Esophagus squamous epithelium (tissue), 5 donors: ENCODE measurements at regions not wholly inside any gene's neighbourhood (a gene's known extent, or its start where the extent isn't known, plus 50 kb on each side); places are given as distances from the start of the nearest gene placed in this dataset.

ENCODE experiments used
- DNase-seq: peaks from one replicate; lab custom pipeline; 2025; lab: John Stamatoyannopoulos, UW
- H3K27ac ChIP-seq, 4 donors: fragments of 200-600 bp; sonication (generic); one replicate each; pipeline ENCODE4 v1.5.1; 2016 to 2019; ENCODE audit warnings: mild to moderate bottlenecking in 1 of 4
- H3K27me3 ChIP-seq, 4 donors: fragments of 200-600 bp; sonication (generic); 1 replicate in 3 of 4; 2 replicates in 1 of 4; pipeline versions ENCODE4 v1.5.1 to v1.6.0; 2017 to 2021; ENCODE audit warnings: antibody characterized with exemption in 1 of 4
- H3K36me3 ChIP-seq, 3 donors: fragments of 200-600 bp; sonication (generic); one replicate each; pipeline ENCODE4 v1.5.1; 2016 to 2019
- H3K4me1 ChIP-seq, 3 donors: fragments of 200-600 bp; sonication (generic); one replicate each; pipeline ENCODE4 v1.5.1; 2017 to 2019
- H3K4me3 ChIP-seq, 4 donors: fragments of 200-600 bp; sonication (generic); 1 replicate in 3 of 4; 2 replicates in 1 of 4; pipeline ENCODE4 v1.5.1; 2016 to 2019; ENCODE audit warnings: mild to moderate bottlenecking in 2 of 4, moderate library complexity in 1 of 4
- H3K9me3 ChIP-seq, 3 donors: fragments of 200-600 bp; sonication (generic); one replicate each; pipeline ENCODE4 v1.5.1; 2016 to 2019
- POLR2A ChIP-seq, 4 donors: fragments of 450-650 bp; IDR thresholded peaks; one replicate each; pipeline ENCODE4 v1.6.1; 2017; ENCODE audit warnings: antibody characterized with exemption in 4 of 4, mild to moderate bottlenecking in 4 of 4, moderate library complexity in 3 of 4
- WGBS, 2 donors: methylation state at CpG; one replicate each; pipeline ENCODE4 v1.1.5; 2018; 5-methylcytosine and 5-hydroxymethylcytosine counted together
- intact Hi-C: fragments of 100-400 bp; cut with DNase I; formaldehyde crosslinking; loops from one replicate; pipeline ENCODE4 v1.15.0; 2022
- TF ChIP-seq, protein P1 (sequence below), 6 experiments: fragments of 450-650 bp in 4 of 6; fragments of 200-600 bp in 2 of 6; sonication (generic) in 2 of 6; IDR thresholded peaks; one replicate each; pipeline ENCODE4 v1.5.1; 2016 to 2019; ENCODE audit warnings: antibody characterized with exemption in 6 of 6, mild to moderate bottlenecking in 4 of 6, moderate library complexity in 4 of 6
- donor health status: DM: yes; HTN: yes; CAD: no.

DNA sequence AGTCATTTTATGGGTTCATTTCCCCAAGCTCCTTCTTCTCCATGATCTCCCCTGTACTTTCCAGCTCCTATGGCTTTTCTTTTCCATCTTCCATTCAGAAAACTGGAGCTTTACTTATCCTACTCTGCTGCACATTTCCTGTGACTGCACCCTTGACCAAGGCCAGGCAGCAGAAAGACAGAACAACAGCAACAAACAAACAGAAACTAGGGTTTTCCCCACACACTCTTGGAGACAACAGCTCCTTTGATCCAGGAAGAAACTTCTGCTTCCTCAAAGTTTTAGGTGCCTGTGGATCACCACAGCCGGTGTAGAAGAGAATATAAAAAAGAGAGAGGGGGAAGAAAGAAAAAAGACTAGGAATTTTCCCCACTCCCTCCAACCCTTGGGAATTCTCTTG lies 342.3 kb upstream of the CFAP20DC start:
- intact Hi-C loops: no loop called here

DNA sequence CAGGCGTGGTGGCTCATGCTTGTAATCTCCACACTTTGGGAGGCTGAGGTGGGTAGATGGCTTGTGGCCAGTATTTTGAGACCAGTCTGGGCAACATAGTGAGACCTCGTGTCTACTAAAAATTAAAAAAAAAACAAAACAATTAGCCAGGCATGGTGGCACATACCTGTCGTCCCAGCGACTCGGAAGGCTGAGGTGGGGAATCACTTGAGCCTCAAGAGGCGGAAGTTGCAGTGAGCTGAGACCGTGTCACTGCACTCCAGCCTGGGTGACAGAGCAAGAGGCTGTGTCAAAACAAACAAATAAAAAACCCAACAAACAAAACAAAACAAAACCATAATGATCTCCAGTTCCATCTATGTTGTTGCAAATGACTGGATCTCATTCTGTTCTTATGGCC lies 341.3 kb upstream of the CFAP20DC start:
- TF ChIP-seq, protein P1, sequence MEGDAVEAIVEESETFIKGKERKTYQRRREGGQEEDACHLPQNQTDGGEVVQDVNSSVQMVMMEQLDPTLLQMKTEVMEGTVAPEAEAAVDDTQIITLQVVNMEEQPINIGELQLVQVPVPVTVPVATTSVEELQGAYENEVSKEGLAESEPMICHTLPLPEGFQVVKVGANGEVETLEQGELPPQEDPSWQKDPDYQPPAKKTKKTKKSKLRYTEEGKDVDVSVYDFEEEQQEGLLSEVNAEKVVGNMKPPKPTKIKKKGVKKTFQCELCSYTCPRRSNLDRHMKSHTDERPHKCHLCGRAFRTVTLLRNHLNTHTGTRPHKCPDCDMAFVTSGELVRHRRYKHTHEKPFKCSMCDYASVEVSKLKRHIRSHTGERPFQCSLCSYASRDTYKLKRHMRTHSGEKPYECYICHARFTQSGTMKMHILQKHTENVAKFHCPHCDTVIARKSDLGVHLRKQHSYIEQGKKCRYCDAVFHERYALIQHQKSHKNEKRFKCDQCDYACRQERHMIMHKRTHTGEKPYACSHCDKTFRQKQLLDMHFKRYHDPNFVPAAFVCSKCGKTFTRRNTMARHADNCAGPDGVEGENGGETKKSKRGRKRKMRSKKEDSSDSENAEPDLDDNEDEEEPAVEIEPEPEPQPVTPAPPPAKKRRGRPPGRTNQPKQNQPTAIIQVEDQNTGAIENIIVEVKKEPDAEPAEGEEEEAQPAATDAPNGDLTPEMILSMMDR (IDR thresholded peaks at IDR 0.05): no peak
- TF ChIP-seq POLR2A (IDR thresholded peaks at IDR 0.05): no peak
- WGBS, 2 donors: 82 to 93% methylated on average over 6 to 7 of the region's 7 CpGs
- H3K4me1 ChIP-seq: no peaks in the 10 kb centered on the region
- H3K36me3 ChIP-seq: no peaks in the 10 kb centered on the region
- no peak for DNase-seq
- no peak overlapping the region for H3K4me3 ChIP-seq
- H3K9me3 ChIP-seq: no peaks in the 10 kb centered on the region
- no peaks in the 10 kb centered on the region for H3K27me3 ChIP-seq
- no peak overlapping the region for H3K27ac ChIP-seq
- intact Hi-C loops: no loop called here

More for the DNA sequence above, 342.3 kb upstream of the CFAP20DC start:
- 89 to 91% methylated on average over 1 of the region's 1 CpG for WGBS, 2 donors
- H3K27me3 ChIP-seq: no peaks in the 10 kb centered on the region
- no peaks in the 10 kb centered on the region for H3K9me3 ChIP-seq
- no peak for DNase-seq
- no peaks in the 10 kb centered on the region for H3K36me3 ChIP-seq
- TF ChIP-seq POLR2A (IDR thresholded peaks at IDR 0.05): no peak
- TF ChIP-seq, protein P1 (IDR thresholded peaks at IDR 0.05): no peak
- H3K4me3 ChIP-seq: no peak overlapping the region
- no peak overlapping the region for H3K27ac ChIP-seq
- H3K4me1 ChIP-seq: no peaks in the 10 kb centered on the region

DNA sequence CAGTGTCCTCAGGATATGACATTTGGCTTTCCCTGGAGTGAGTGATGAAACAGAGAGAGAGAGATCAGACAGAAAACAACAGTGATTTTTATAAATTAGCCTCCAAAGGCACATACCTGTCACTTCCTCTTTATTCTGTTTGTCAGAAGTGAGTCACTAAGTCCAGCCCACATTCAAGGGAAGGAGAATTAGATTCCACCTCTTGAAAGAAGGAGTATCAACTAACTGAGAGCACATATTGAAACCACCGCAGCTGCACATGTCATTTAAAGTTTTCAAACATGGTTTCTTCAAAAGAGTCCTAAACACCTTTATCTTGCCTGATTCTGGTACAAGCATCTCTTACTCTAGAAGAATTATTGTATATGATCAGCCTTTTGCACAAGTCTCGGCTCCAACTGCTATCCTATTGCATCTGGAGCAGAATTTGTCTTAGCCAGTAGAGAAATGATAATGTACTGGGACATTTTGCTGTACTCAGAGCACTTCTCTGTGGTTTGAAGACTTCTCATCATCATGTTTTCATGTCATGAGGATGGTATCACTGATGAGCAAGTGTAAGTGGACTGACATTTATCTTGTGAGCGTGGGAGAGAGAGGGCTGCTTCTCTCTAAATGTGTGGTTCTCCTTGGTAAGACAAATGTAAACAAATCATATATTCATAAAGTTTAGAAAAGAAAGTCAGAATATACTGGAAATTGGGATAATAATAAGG lies 338.9 kb upstream of the CFAP20DC start:
- Histone ChIP-seq H3K27ac (peak overlapping the region in 1 of 4 donors; percentile 14), H3K4me3 (no peak overlapping the region), H3K9me3 (no peaks in the 10 kb centered on the region), H3K36me3 (no peaks in the 10 kb centered on the region), H3K27me3 (no peaks in the 10 kb centered on the region), H3K4me1 (no peaks in the 10 kb centered on the region)
- no peak for DNase-seq
- intact Hi-C loops: no loop called here
- 74 to 76% methylated on average over 3 of the region's 3 CpGs for WGBS, 2 donors
- no peak for TF ChIP-seq POLR2A (IDR thresholded peaks at IDR 0.05)
- TF ChIP-seq, protein P1 (IDR thresholded peaks at IDR 0.05): no peak

DNA sequence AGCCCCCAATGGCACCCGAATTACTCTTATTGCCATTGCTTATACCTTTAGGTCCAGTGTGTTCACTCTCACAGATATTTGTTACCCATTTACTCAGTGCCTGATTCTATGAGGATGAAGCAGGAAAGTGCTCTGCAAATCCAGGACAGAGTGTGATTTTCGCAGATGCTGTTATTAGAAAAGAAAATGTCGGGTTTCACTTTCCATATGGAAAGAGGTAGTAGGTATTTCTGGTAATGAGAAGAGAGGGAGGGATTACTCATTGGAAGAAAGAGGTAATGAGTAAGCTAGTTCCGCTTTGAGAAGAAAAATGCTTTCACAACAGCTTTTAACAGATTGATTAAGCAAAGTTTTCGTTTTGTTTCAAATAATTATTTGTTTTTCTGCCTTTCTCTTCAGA lies 336.3 kb upstream of the CFAP20DC start:
- TF ChIP-seq, protein P1 (IDR thresholded peaks at IDR 0.05): no peak
- no peak for TF ChIP-seq POLR2A (IDR thresholded peaks at IDR 0.05)
- 57 to 79% methylated on average over 5 of the region's 5 CpGs for WGBS, 2 donors
- H3K27ac ChIP-seq: no peak overlapping the region
- intact Hi-C loops: no loop called here
- no peaks in the 10 kb centered on the region for H3K27me3 ChIP-seq
- H3K4me3 ChIP-seq: no peak overlapping the region
- H3K36me3 ChIP-seq: no peaks in the 10 kb centered on the region
- H3K9me3 ChIP-seq: no peaks in the 10 kb centered on the region
- no peak for DNase-seq
- no peaks in the 10 kb centered on the region for H3K4me1 ChIP-seq

DNA sequence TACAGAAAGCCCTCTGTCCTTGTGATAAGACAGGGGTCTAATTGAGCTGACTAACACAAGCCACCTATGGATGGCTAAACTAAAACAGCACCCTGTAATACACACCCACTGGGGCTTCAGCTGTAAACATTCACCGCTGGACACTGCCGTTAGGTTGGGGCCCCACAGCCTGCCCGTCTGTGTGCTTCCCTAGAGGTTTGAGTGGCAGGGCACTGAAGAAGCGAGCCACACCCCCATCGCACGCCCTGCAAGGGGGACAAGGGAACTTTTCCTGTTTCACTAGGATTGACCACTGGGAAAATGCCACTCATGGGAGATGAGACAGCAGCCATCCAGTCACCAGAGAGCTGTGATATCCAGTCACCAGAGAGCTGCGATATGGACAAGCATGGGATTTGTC lies 335.7 kb upstream of the CFAP20DC start:
- DNase-seq: no peak
- Histone ChIP-seq H3K27me3 (no peaks in the 10 kb centered on the region), H3K4me1 (no peaks in the 10 kb centered on the region), H3K4me3 (no peak overlapping the region), H3K27ac (no peak overlapping the region), H3K9me3 (no peaks in the 10 kb centered on the region), H3K36me3 (no peaks in the 10 kb centered on the region)
- no peak for TF ChIP-seq POLR2A (IDR thresholded peaks at IDR 0.05)
- TF ChIP-seq, protein P1 (IDR thresholded peaks at IDR 0.05): no peak
- WGBS, 2 donors: 86 to 100% methylated on average over 1 to 3 of the region's 7 CpGs
- intact Hi-C loops: no loop called here
